ENCODE measurements at regions not wholly inside any gene's neighbourhood (a gene's known extent, or its start where the extent isn't known, plus 50 kb on each side); places are given as distances from the start of the nearest gene placed in this dataset.
"Not testable (repeated sequence)": the region's sequence is repeated elsewhere in the genome, so short reads cannot be mapped to it uniquely, and the experiment has no call there.

DNA sequence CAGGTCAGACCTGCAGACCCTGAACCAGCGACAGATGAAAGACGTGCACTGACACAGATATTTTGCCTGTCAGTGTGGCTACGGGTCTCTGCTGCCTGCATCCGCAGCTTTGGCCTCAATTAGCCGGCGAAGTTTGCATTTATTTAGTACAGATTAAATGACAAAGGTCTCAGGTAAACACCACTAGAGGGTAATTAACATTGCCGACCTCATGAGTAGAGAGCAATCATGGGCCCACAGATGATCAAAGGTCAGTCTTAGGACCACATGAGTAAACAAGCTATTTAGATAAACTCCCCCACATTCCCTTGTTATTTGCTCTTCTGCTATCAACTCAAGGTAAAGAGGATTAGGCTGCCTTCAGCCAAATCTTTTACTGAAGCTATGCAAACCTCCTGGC lies 248.1 kb upstream of the SEL1L start:
- TF ChIP-seq, protein P1, sequence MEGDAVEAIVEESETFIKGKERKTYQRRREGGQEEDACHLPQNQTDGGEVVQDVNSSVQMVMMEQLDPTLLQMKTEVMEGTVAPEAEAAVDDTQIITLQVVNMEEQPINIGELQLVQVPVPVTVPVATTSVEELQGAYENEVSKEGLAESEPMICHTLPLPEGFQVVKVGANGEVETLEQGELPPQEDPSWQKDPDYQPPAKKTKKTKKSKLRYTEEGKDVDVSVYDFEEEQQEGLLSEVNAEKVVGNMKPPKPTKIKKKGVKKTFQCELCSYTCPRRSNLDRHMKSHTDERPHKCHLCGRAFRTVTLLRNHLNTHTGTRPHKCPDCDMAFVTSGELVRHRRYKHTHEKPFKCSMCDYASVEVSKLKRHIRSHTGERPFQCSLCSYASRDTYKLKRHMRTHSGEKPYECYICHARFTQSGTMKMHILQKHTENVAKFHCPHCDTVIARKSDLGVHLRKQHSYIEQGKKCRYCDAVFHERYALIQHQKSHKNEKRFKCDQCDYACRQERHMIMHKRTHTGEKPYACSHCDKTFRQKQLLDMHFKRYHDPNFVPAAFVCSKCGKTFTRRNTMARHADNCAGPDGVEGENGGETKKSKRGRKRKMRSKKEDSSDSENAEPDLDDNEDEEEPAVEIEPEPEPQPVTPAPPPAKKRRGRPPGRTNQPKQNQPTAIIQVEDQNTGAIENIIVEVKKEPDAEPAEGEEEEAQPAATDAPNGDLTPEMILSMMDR (IDR thresholded peaks at IDR 0.05) = not testable (repeated sequence)
- not testable (repeated sequence) for TF ChIP-seq EP300, POLR2A (IDR thresholded peaks at IDR 0.05)
